WI38 (cell line): ENCODE measurements at regions not wholly inside any gene's neighbourhood (a gene's known extent, or its start where the extent isn't known, plus 50 kb on each side); places are given as distances from the start of the nearest gene placed in this dataset.

ENCODE experiments used
- H3K4me3 ChIP-seq: 2 replicates; pipeline ENCODE4 v1.5.1; 2011; ENCODE audit warnings: low read depth, mild to moderate bottlenecking, control low read depth, low read length
- CTCF ChIP-seq: IDR thresholded peaks from 2 replicates; pipeline ENCODE4 v1.5.1; 2012; ENCODE audit warnings: low read depth, mild to moderate bottlenecking, control low read depth, low read length

- no peak overlapping the region for H3K4me3 ChIP-seq
- no peak for TF ChIP-seq CTCF
Observed at GRCh38 chr13:53648673-53649072, 620.1 kb downstream of the OLFM4 start.

GRCh38 chr13:53672005-53672404 is 643.4 kb downstream of the OLFM4 start:
- H3K4me3 ChIP-seq, result no peak overlapping the region
- TF ChIP-seq CTCF, result no peak

- H3K4me3 ChIP-seq, result no peak overlapping the region
- no peak for TF ChIP-seq CTCF
Observed at GRCh38 chr13:53683146-53683545, 654.5 kb downstream of the OLFM4 start.

GRCh38 chr13:53683608-53684007 is 655.0 kb downstream of the OLFM4 start:
- no peak for TF ChIP-seq CTCF
- H3K4me3 ChIP-seq, result no peak overlapping the region

- H3K4me3 ChIP-seq, result no peak overlapping the region
- TF ChIP-seq CTCF, result no peak
Observed at GRCh38 chr13:53691417-53691816, 662.8 kb downstream of the OLFM4 start.

- no peak overlapping the region for H3K4me3 ChIP-seq
- no peak for TF ChIP-seq CTCF
Observed at GRCh38 chr13:53694814-53695532, 666.4 kb downstream of the OLFM4 start.

GRCh38 chr13:53703371-53704080 is 674.9 kb downstream of the OLFM4 start:
- TF ChIP-seq CTCF, result no peak
- H3K4me3 ChIP-seq, result no peak overlapping the region
